Fibroblast of skin of right quadriceps (primary cell): ENCODE measurements at regions not wholly inside any gene's neighbourhood (a gene's known extent, or its start where the extent isn't known, plus 50 kb on each side); places are given as distances from the start of the nearest gene placed in this dataset.

Source experiments
- DNase-seq: peaks from one replicate; pipeline ENCODE4 v3.0.0-alpha.2; 2013

- DNase-seq, result no peak
Measured at GRCh38 chr21:29228306-29228705, 70.4 kb upstream of the BACH1 start.

GRCh38 chr21:29230551-29231261 lies 68.0 kb upstream of the BACH1 start:
- peak; percentile 26 for DNase-seq

DNA sequence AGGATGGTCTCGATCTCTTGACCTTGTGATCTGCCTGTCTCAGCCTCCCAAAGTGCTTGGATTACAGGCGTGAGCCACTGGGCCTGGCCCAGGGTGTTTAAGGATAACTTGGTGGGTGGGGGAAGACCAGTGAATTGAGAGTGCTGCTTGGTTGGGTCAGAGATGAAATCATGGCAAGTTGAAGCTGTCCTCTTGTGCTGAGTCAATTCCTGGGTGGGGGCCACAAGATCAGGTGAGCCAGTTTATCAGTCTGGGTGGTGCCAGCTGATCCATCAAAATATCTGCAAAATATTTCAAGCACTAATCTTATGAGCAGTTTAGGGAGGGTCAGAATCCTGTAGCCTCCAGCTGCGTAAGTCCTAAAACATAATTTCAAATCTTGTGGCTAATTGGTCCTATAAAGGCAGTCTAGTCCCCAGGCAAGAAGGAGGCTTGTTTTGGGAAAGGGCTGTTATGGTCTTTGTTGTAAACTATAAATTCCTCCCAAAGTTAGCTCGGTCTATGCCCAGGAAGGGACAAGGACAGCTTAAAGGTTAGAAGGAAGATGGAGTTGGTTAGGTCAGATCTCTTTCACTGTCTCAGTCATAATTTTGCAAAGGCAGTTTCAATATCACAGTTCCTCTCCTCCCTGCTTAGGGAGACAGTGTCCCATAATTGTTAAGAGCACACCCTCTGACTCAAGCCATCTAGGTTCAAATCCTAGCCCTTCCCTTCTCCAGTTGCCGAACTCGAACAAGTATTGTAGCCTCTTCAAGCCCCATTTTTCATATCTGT lies 66.8 kb upstream of the BACH1 start:
- no peak for DNase-seq

GRCh38 chr21:29232530-29233255 lies 66.0 kb upstream of the BACH1 start:
- peak; percentile 90 for DNase-seq

DNA sequence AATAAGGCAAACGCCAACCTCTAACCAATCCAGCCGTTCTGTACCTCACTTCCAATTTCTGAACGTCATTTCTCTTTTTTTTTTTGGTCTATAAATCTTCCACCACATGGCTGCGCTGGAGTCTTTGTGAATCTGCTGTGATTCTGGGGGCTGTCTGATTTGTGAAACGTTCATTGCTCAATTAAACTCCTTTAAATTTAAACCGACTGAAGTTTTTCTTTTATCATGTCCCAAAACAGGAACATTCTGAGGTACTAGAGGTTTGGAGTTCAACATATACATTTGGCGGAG lies 65.5 kb upstream of the BACH1 start:
- DNase-seq, result peak; percentile 62

DNA sequence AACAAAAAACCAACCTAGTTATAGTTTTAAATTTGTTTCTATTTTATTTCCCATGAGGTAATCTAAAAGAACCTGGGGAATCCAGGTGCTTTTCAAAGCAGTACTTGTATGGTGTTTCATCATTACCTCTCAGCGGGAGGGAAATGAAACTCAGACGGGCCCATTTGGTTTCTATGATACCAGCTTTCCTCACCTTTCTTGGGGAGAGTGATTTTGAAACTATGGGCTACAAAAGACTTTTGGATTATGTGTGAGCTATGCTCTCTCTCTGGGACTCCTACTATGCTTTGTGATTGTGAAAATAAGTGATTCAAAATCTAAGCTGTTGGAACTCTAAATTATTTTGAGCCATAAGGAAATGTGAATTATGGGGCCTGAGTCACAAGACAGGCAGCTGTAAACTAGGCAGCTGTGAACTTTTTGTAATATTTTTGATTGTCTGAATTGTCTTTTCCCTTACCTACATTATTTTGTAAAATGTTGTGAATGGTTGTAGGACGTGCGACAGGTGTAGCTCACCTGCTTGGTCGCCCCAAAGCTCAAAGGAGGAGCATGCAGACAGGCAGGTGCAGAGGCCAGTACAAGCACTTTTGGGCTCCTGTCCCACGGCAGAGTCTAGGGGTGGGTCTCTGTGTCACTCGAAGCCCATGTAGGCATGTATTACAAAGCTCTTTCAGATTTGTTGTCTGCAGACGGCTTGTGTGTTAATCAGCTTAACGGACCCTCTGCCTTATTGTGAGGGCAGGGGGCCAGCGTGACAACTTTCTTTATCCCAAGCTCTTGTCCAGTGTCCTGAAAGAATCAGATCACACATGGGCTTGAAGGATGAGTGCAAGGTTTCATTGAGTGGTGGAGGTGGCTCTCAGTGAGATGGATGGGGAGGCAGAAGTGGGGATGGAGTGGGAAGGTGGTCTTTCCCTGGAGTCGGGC lies 64.8 kb upstream of the BACH1 start:
- DNase-seq, result no peak

- no peak for DNase-seq
Measured at GRCh38 chr21:29235714-29236197, 63.0 kb upstream of the BACH1 start.

- DNase-seq, result no peak
Measured at GRCh38 chr21:29236201-29236600, 62.5 kb upstream of the BACH1 start.

GRCh38 chr21:29237110-29238052 lies 61.3 kb upstream of the BACH1 start:
- peak; percentile 66 for DNase-seq

GRCh38 chr21:29238053-29238966 lies 60.4 kb upstream of the BACH1 start:
- DNase-seq, result peak; percentile 87

- DNase-seq, result peak; percentile 85
Measured at GRCh38 chr21:29238967-29239290, 59.8 kb upstream of the BACH1 start.

GRCh38 chr21:29240136-29240535 lies 58.6 kb upstream of the BACH1 start:
- no peak for DNase-seq

- DNase-seq, result peak; percentile 29
Measured at GRCh38 chr21:29242201-29242600, 56.5 kb upstream of the BACH1 start.

DNA sequence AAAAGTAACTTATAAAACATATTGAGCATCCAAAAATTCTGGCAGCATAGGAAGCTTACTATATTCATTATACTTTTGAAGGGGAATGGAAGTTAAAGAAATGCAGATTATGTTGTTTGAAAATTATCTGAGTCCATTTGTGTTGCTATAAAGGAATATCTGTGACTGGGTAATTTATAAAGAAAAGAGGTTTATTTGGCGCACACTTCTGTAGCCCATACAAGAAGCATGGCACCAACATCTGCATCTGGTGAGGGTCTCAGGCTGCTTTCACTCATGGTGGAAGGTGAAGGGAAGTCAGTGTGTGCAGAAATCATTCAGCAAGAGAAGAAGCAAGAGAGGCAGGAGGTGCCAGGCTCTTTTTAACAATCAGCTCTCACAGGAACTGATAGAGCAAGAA lies 55.5 kb upstream of the BACH1 start:
- DNase-seq, result no peak

GRCh38 chr21:29245104-29245643 lies 53.5 kb upstream of the BACH1 start:
- DNase-seq, result no peak

DNA sequence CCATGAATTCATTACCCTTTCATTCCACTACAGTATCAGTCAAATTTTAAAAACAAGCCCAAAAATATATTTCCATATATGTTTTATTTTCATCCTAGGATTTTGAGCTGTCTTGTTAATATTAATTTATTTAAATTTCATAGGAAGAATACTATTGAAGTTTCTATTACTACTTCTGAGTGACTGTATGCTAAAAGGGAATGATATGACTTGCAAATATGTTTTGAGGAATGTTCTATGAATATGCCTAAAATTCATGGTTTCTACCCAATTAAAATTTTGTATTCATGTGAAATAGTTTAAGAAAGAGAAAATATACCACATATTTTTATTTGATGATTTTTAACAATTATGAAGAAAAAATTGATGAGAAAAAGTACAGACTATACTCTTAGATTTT lies 52.9 kb upstream of the BACH1 start:
- no peak for DNase-seq

DNA sequence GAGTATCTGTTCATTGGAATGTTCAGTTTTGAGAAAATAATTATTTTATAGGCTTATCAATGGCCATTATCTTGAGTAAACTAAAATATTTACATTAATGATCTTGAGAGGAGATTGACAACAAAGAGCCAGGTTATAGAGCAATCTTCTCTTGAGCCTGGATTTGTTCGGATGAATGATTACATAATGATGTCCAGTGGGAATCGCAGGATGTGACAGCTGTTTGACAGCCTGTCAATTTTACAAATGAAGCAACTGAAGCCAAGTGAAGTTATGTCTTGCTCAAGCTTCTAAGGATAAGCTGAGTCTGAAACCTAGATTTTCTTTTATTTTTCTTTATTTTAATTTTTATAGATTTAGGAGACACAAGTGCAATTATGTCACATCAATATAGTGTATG lies 52.1 kb upstream of the BACH1 start:
- no peak for DNase-seq

DNA sequence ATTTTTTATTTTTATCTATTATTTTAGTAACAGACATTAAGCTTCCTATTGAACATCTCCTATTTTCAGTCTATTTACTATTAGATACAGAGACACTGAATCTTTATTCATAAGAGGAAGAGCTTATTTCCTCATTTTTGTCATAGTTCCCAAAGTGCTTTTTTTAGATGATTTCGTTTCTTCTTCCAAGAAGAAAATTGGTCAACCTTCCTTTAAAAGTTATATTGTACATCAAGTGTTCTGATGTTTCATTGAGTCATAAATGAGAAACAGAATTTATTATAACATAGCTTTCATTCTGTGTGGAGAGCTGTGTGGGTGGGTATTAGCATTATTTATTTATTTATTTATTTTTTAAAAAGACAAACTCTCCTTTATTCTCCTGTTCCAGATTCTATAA lies 50.6 kb upstream of the BACH1 start:
- no peak for DNase-seq
